ENCODE measurements at regions not wholly inside any gene's neighbourhood (a gene's known extent, or its start where the extent isn't known, plus 50 kb on each side); places are given as distances from the start of the nearest gene placed in this dataset.

DNA sequence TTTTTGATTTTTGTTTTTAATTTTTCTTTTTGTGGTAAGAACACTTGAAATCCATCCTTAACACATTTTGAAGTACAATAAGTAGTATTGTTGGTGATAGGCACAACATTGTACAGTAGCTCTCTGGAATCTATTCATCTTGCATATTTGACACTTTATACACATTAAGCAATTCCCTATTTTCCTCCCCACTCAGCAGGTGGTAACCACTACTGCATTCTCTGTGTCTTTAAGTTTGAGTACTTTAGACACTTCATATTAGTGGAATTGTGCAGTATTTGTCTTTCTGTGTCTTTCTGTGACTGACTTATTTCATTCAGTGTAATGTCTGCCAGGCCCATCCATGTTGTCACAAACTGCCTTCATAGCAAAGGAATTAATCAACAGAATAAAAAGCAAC is 471.7 kb upstream of the CDH20 start:
- no peak for DNase-seq
- Histone ChIP-seq H3K36me3 (no peaks in the 10 kb centered on the region), H3K9me3 (no peaks in the 10 kb centered on the region), H3K4me3 (replicated peaks in 1 of 3) (no peak overlapping the region), H3K4me1 (no peaks in the 10 kb centered on the region), H3K27ac (no peak overlapping the region), H3K27me3 (no peaks in the 10 kb centered on the region)
- intact Hi-C loops (cut with DNase I) = no loop called here
- TF ChIP-seq CTCF (IDR thresholded peaks at IDR 0.05) (no peak), POLR2A (IDR thresholded peaks at IDR 0.05) (no peak)

GRCh38 chr18:60862988-60863387 is 470.2 kb upstream of the CDH20 start:
- no peaks in the 10 kb centered on the region for H3K4me1 ChIP-seq
- H3K4me3 ChIP-seq (replicated peaks in 1 of 3) = no peak overlapping the region
- TF ChIP-seq POLR2A (IDR thresholded peaks at IDR 0.05) = no peak
- TF ChIP-seq CTCF (IDR thresholded peaks at IDR 0.05) = no peak
- no peaks in the 10 kb centered on the region for H3K27me3 ChIP-seq
- WGBS, 2 donors = 95 to 96% methylated on average over 3 of the region's 3 CpGs
- no peak for DNase-seq
- intact Hi-C loops (cut with DNase I) = no loop called here
- no peak overlapping the region for H3K27ac ChIP-seq
- no peaks in the 10 kb centered on the region for H3K36me3 ChIP-seq
- H3K9me3 ChIP-seq = no peaks in the 10 kb centered on the region

GRCh38 chr18:60865801-60866200 is 467.4 kb upstream of the CDH20 start:
- WGBS, 2 donors = 56 to 63% methylated on average over 2 of the region's 2 CpGs
- DNase-seq = no peak
- intact Hi-C loops (cut with DNase I) = no loop called here
- H3K4me3 ChIP-seq (replicated peaks in 1 of 3) = no peak overlapping the region
- H3K4me1 ChIP-seq = no peaks in the 10 kb centered on the region
- no peak overlapping the region for H3K27ac ChIP-seq
- TF ChIP-seq CTCF (IDR thresholded peaks at IDR 0.05) (no peak), POLR2A (IDR thresholded peaks at IDR 0.05) (no peak)
- H3K9me3 ChIP-seq = no peaks in the 10 kb centered on the region
- no peaks in the 10 kb centered on the region for H3K36me3 ChIP-seq
- no peaks in the 10 kb centered on the region for H3K27me3 ChIP-seq

- Histone ChIP-seq H3K9me3 (no peaks in the 10 kb centered on the region), H3K27me3 (no peaks in the 10 kb centered on the region), H3K27ac (no peak overlapping the region), H3K4me3 (replicated peaks in 1 of 3) (no peak overlapping the region), H3K36me3 (no peaks in the 10 kb centered on the region), H3K4me1 (no peaks in the 10 kb centered on the region)
- TF ChIP-seq POLR2A (IDR thresholded peaks at IDR 0.05) (no peak), CTCF (IDR thresholded peaks at IDR 0.05) (no peak)
- no peak for DNase-seq
- WGBS, 2 donors = 77 to 80% methylated on average over 2 of the region's 2 CpGs
- intact Hi-C loops (cut with DNase I) = no loop called here
Observed at GRCh38 chr18:60870261-60871153, 462.7 kb upstream of the CDH20 start.

DNA sequence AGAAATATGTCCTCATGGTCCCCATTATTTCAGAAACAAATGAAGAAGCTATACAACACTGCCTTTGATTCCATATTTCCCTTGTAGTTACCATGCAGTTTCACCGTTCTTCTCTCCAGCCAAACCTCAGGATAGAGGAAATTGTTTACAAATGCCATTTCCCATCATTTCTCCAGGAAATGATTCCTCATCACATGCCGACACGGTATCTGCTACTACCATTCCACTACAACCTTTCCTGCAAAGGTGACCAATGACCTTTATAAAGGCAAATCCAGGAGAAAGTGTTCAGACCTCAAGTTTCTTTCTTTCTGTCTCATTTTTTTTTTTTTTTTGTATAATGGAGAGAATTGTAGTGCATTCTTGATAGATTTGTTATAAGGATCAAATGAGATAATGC is 460.8 kb upstream of the CDH20 start:
- 81% methylated on average over 3 of the region's 3 CpGs for WGBS, 2 donors
- TF ChIP-seq CTCF (IDR thresholded peaks at IDR 0.05) (no peak), POLR2A (IDR thresholded peaks at IDR 0.05) (no peak)
- no peak overlapping the region for H3K4me3 ChIP-seq (replicated peaks in 1 of 3)
- no peak for DNase-seq
- intact Hi-C loops (cut with DNase I) = no loop called here
- no peaks in the 10 kb centered on the region for H3K4me1 ChIP-seq
- no peaks in the 10 kb centered on the region for H3K36me3 ChIP-seq
- no peaks in the 10 kb centered on the region for H3K9me3 ChIP-seq
- no peak overlapping the region for H3K27ac ChIP-seq
- H3K27me3 ChIP-seq = no peaks in the 10 kb centered on the region
